Uterus (tissue), 2 donors: ENCODE measurements at regions not wholly inside any gene's neighbourhood (a gene's known extent, or its start where the extent isn't known, plus 50 kb on each side); places are given as distances from the start of the nearest gene placed in this dataset.
"Not testable (repeated sequence)": the region's sequence is repeated elsewhere in the genome, so short reads cannot be mapped to it uniquely, and the experiment has no call there.

Experiments used
- POLR2A ChIP-seq, 2 donors: fragments of 450-650 bp; IDR thresholded peaks; one replicate each; pipeline ENCODE4 v1.6.1; 2016; ENCODE audit warnings: antibody characterized with exemption in 2 of 2, mild to moderate bottlenecking in 1 of 2, moderate library complexity in 1 of 2
- TF ChIP-seq, protein P1 (sequence below), 4 experiments: fragments of 200-600 bp in 2 of 4; fragments of 450-650 bp in 2 of 4; sonication (generic) in 2 of 4; IDR thresholded peaks; one replicate each; pipeline ENCODE4 v1.5.1; 2016 to 2019; ENCODE audit warnings: antibody characterized with exemption in 4 of 4, mild to moderate bottlenecking in 2 of 4, moderate library complexity in 1 of 4

GRCh38 chr16:88167798-88168556 lies 214.8 kb upstream of the ZNF469 start:
- TF ChIP-seq, protein P1, sequence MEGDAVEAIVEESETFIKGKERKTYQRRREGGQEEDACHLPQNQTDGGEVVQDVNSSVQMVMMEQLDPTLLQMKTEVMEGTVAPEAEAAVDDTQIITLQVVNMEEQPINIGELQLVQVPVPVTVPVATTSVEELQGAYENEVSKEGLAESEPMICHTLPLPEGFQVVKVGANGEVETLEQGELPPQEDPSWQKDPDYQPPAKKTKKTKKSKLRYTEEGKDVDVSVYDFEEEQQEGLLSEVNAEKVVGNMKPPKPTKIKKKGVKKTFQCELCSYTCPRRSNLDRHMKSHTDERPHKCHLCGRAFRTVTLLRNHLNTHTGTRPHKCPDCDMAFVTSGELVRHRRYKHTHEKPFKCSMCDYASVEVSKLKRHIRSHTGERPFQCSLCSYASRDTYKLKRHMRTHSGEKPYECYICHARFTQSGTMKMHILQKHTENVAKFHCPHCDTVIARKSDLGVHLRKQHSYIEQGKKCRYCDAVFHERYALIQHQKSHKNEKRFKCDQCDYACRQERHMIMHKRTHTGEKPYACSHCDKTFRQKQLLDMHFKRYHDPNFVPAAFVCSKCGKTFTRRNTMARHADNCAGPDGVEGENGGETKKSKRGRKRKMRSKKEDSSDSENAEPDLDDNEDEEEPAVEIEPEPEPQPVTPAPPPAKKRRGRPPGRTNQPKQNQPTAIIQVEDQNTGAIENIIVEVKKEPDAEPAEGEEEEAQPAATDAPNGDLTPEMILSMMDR (IDR thresholded peaks at IDR 0.05) = not testable (repeated sequence)
- not testable (repeated sequence) for TF ChIP-seq POLR2A (IDR thresholded peaks at IDR 0.05)
